H1 (cell line): ENCODE measurements at regions not wholly inside any gene's neighbourhood (a gene's known extent, or its start where the extent isn't known, plus 50 kb on each side); places are given as distances from the start of the nearest gene placed in this dataset.

Experiments
- CBX8 ChIP-seq: fragments of 300-800, 300-1000 bp; sonication (generic); IDR thresholded peaks from 2 replicates; pipeline ENCODE4 v1.7.1; 2016; ENCODE audit warnings: low read depth, low read length, borderline replicate concordance
- SP1 ChIP-seq: IDR thresholded peaks from 2 replicates; pipeline ENCODE4 v1.6.1; 2011; ENCODE audit warnings: low read depth, low read length
- SRF ChIP-seq: IDR thresholded peaks from 2 replicates; pipeline ENCODE4 v1.6.1; 2011; ENCODE audit warnings: mild to moderate bottlenecking, low read depth, low read length, moderate library complexity
- TF ChIP-seq, protein P1 (sequence below): fragments of 300-600 bp; sonication (generic); IDR thresholded peaks from 2 replicates; pipeline ENCODE4 v1.7.1; 2012; ENCODE audit warnings: low read length, moderate library complexity, mild to moderate bottlenecking, inconsistent platforms; ENCODE audit not compliant: insufficient replicate concordance

DNA sequence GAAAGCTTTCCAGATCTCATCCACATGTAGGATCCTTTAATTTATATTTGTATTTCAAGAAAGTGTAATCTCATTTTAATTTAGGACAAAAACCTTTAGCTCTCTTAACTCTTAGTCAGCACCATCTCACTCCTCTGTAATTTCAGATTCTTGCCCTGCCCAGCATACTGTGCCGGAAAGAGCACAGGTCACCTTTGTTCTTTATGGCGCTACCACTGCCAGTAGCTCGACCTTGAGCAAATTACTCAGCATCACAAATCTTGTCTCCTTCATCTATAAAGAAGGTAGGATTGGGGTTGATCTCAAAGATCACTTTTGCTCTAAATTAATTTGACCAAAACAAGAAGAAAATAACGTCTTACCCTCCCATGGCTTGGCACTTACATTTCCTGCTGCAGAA, 56.1 kb upstream of the ZC3H11B start (continued):
- TF ChIP-seq, protein P1, sequence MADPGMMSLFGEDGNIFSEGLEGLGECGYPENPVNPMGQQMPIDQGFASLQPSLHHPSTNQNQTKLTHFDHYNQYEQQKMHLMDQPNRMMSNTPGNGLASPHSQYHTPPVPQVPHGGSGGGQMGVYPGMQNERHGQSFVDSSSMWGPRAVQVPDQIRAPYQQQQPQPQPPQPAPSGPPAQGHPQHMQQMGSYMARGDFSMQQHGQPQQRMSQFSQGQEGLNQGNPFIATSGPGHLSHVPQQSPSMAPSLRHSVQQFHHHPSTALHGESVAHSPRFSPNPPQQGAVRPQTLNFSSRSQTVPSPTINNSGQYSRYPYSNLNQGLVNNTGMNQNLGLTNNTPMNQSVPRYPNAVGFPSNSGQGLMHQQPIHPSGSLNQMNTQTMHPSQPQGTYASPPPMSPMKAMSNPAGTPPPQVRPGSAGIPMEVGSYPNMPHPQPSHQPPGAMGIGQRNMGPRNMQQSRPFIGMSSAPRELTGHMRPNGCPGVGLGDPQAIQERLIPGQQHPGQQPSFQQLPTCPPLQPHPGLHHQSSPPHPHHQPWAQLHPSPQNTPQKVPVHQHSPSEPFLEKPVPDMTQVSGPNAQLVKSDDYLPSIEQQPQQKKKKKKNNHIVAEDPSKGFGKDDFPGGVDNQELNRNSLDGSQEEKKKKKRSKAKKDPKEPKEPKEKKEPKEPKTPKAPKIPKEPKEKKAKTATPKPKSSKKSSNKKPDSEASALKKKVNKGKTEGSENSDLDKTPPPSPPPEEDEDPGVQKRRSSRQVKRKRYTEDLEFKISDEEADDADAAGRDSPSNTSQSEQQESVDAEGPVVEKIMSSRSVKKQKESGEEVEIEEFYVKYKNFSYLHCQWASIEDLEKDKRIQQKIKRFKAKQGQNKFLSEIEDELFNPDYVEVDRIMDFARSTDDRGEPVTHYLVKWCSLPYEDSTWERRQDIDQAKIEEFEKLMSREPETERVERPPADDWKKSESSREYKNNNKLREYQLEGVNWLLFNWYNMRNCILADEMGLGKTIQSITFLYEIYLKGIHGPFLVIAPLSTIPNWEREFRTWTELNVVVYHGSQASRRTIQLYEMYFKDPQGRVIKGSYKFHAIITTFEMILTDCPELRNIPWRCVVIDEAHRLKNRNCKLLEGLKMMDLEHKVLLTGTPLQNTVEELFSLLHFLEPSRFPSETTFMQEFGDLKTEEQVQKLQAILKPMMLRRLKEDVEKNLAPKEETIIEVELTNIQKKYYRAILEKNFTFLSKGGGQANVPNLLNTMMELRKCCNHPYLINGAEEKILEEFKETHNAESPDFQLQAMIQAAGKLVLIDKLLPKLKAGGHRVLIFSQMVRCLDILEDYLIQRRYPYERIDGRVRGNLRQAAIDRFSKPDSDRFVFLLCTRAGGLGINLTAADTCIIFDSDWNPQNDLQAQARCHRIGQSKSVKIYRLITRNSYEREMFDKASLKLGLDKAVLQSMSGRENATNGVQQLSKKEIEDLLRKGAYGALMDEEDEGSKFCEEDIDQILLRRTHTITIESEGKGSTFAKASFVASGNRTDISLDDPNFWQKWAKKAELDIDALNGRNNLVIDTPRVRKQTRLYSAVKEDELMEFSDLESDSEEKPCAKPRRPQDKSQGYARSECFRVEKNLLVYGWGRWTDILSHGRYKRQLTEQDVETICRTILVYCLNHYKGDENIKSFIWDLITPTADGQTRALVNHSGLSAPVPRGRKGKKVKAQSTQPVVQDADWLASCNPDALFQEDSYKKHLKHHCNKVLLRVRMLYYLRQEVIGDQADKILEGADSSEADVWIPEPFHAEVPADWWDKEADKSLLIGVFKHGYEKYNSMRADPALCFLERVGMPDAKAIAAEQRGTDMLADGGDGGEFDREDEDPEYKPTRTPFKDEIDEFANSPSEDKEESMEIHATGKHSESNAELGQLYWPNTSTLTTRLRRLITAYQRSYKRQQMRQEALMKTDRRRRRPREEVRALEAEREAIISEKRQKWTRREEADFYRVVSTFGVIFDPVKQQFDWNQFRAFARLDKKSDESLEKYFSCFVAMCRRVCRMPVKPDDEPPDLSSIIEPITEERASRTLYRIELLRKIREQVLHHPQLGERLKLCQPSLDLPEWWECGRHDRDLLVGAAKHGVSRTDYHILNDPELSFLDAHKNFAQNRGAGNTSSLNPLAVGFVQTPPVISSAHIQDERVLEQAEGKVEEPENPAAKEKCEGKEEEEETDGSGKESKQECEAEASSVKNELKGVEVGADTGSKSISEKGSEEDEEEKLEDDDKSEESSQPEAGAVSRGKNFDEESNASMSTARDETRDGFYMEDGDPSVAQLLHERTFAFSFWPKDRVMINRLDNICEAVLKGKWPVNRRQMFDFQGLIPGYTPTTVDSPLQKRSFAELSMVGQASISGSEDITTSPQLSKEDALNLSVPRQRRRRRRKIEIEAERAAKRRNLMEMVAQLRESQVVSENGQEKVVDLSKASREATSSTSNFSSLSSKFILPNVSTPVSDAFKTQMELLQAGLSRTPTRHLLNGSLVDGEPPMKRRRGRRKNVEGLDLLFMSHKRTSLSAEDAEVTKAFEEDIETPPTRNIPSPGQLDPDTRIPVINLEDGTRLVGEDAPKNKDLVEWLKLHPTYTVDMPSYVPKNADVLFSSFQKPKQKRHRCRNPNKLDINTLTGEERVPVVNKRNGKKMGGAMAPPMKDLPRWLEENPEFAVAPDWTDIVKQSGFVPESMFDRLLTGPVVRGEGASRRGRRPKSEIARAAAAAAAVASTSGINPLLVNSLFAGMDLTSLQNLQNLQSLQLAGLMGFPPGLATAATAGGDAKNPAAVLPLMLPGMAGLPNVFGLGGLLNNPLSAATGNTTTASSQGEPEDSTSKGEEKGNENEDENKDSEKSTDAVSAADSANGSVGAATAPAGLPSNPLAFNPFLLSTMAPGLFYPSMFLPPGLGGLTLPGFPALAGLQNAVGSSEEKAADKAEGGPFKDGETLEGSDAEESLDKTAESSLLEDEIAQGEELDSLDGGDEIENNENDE = no peak
- TF ChIP-seq CBX8 (no peak), SRF (no peak), SP1 (no peak)
